ENCODE measurements at regions not wholly inside any gene's neighbourhood (a gene's known extent, or its start where the extent isn't known, plus 50 kb on each side); places are given as distances from the start of the nearest gene placed in this dataset.

DNA sequence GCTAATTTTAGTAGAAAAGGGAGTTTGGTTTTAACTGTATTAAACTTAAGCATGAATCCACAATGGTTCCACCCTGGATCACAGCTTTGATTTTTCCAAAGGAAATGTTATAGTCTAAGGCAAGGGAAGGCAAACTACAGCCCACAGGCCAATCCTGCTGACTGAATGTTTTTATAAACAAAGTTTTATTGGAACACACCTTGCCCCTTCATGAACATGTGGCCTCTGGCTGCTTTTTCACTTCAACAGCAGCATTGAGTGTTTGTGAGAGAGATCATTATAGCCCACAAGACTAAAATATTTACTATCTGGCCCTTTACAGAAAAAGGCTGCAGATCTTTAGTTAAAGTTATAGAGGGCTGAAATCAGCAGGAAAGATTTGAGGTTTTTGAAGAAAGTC is 198.7 kb downstream of the IRS2 start:
- intact Hi-C loops (cut with DNase I): no loop called here
- Histone ChIP-seq H3K9me3 (no peaks in the 10 kb centered on the region), H3K4me3 (no peak overlapping the region), H3K27me3 (no peaks in the 10 kb centered on the region), H3K27ac (no peak overlapping the region), H3K4me1 (ENCODE audit: insufficient read depth) (no peaks in the 10 kb centered on the region), H3K36me3 (no peaks in the 10 kb centered on the region)
- TF ChIP-seq POLR2A (IDR thresholded peaks at IDR 0.05) (no peak), EP300 (IDR thresholded peaks at IDR 0.05) (no peak)
- TF ChIP-seq, protein P1, sequence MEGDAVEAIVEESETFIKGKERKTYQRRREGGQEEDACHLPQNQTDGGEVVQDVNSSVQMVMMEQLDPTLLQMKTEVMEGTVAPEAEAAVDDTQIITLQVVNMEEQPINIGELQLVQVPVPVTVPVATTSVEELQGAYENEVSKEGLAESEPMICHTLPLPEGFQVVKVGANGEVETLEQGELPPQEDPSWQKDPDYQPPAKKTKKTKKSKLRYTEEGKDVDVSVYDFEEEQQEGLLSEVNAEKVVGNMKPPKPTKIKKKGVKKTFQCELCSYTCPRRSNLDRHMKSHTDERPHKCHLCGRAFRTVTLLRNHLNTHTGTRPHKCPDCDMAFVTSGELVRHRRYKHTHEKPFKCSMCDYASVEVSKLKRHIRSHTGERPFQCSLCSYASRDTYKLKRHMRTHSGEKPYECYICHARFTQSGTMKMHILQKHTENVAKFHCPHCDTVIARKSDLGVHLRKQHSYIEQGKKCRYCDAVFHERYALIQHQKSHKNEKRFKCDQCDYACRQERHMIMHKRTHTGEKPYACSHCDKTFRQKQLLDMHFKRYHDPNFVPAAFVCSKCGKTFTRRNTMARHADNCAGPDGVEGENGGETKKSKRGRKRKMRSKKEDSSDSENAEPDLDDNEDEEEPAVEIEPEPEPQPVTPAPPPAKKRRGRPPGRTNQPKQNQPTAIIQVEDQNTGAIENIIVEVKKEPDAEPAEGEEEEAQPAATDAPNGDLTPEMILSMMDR (IDR thresholded peaks at IDR 0.05): no peak
- DNase-seq: no peak

DNA sequence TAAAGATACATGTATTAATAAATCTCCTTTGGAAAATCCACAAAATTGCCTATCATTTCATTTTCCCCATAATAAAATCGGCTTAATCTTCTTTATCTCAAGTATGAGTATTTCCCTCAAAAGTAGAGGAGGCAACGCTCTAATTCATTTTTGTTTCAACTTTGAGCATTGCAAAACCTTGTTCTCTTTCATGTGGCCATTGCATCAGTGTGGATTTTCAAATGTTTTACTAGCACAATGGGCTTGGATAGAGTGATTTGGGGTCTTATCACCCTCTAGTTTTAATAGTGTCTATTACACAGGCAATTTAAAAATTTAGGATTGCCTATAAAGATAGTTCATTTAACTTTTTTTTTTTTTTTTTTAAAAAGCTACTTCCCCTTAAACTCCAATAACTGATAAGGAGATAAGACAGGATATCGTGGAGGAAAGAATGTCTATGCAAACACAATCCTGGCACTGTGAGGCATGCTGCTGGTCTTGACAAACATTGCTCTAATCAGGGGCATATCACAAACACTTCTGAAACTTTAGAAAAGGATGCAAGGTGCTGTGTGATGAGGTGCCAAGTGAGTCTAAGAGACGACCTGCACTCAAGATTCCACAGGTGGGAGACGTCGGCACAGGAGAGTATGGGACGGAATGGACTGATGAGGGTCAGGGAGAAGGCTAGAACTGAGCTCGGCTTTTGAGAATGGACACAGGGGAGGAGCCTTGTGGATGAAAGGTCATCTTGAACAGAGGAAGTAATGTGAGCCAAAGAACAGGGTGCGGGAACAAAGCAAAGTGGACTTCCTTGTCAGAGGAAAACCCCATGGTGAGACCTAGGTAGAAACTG is 199.7 kb downstream of the IRS2 start:
- TF ChIP-seq EP300 (IDR thresholded peaks at IDR 0.05): no peak
- no peak for TF ChIP-seq POLR2A (IDR thresholded peaks at IDR 0.05)
- TF ChIP-seq, protein P1 (IDR thresholded peaks at IDR 0.05): no peak
- H3K27me3 ChIP-seq: no peaks in the 10 kb centered on the region
- H3K4me3 ChIP-seq: no peak overlapping the region
- H3K36me3 ChIP-seq: no peaks in the 10 kb centered on the region
- no peak for DNase-seq
- H3K4me1 ChIP-seq (ENCODE audit: insufficient read depth): no peaks in the 10 kb centered on the region
- 67 to 75% (median 70%) methylated on average over 9 of the region's 9 CpGs for WGBS, 3 donors
- H3K27ac ChIP-seq: no peak overlapping the region
- intact Hi-C loops (cut with DNase I): no loop called here
- no peaks in the 10 kb centered on the region for H3K9me3 ChIP-seq

DNA sequence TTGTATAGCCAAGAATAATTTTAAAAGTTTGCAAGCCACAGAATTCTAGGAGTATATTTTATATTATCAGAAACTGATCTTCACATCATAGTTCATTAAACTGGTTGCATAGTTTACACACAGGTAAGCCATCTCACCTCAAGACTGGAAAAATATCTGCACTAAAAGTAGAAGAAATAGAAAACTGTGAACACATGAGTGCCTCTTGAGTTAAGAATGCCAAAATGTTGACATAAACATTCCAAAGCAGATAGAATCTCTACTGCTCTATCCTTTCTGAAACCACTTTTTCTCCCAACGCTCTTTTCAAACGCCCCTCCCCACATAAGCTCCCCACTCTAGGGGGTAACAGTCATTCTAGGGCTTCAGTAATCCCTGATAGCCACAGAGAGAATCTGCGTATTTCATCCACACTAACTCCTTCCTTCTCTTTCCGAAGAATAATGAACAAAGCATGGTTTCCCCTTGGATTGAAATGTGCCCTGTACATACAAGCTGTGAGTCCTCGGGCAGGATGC is 201.5 kb downstream of the IRS2 start:
- no peak overlapping the region for H3K27ac ChIP-seq
- intact Hi-C loops (cut with DNase I): no loop called here
- H3K4me3 ChIP-seq: no peak overlapping the region
- DNase-seq: no peak
- 53 to 68% (median 65%) methylated on average over 5 of the region's 5 CpGs for WGBS, 3 donors
- H3K27me3 ChIP-seq: no peaks in the 10 kb centered on the region
- no peaks in the 10 kb centered on the region for H3K9me3 ChIP-seq
- TF ChIP-seq POLR2A (IDR thresholded peaks at IDR 0.05) (no peak), EP300 (IDR thresholded peaks at IDR 0.05) (no peak)
- TF ChIP-seq, protein P1 (IDR thresholded peaks at IDR 0.05): no peak
- H3K36me3 ChIP-seq: no peaks in the 10 kb centered on the region
- no peaks in the 10 kb centered on the region for H3K4me1 ChIP-seq (ENCODE audit: insufficient read depth)

DNA sequence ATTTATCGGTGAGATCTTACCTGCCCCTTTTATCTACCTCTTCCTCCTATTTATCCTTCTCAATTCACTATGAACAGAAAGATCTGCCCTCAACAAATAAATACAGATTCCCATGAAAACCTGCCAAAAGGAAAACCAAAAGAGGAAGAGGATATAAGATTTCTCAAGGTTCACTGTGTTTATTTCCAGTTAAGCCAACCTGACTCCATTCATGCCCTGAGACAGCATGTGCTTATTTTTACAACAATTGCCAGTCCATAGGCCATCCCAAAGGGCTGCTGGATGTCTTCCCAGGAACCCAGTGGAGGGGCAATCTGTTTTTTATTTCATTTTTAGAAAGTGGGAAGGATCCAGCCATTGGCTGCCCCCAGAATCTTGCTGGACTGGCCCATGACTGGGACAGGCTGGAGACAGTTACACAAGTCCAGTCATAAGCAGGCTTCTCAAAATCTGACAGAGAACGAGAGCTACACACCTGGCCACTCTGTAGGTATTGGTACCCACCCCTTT is 209.1 kb downstream of the IRS2 start:
- WGBS, 3 donors: 90 to 94% (median 94%) methylated on average over 2 of the region's 2 CpGs
- intact Hi-C loops (cut with DNase I): no loop called here
- no peak for DNase-seq
- H3K9me3 ChIP-seq: no peaks in the 10 kb centered on the region
- no peak overlapping the region for H3K4me3 ChIP-seq
- no peaks in the 10 kb centered on the region for H3K4me1 ChIP-seq (ENCODE audit: insufficient read depth)
- TF ChIP-seq POLR2A (IDR thresholded peaks at IDR 0.05) (no peak), EP300 (IDR thresholded peaks at IDR 0.05) (no peak)
- TF ChIP-seq, protein P1 (IDR thresholded peaks at IDR 0.05): no peak
- no peaks in the 10 kb centered on the region for H3K27me3 ChIP-seq
- no peak overlapping the region for H3K27ac ChIP-seq
- H3K36me3 ChIP-seq: no peaks in the 10 kb centered on the region
